ENCODE measurements at regions not wholly inside any gene's neighbourhood (a gene's known extent, or its start where the extent isn't known, plus 50 kb on each side); places are given as distances from the start of the nearest gene placed in this dataset.
"Not testable (repeated sequence)": the region's sequence is repeated elsewhere in the genome, so short reads cannot be mapped to it uniquely, and the experiment has no call there.

DNA sequence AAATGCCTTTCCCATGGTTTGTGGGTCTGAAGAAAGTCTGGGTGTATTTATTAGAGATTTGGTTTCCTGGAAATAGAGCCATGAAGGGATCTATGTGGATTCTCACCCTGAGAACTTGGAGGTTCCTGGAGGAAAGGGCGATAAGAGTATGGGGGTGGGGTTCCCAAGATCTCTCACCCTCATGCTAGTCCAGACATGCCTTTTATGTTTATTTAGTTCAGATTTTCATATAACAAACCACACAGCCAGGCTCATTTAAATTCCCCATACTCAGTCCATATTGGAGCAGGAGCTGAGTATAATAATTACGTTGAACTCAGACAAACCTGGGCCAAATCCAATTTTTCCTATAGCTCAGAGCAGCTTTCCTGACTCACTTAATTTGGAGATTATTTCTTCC, 566.6 kb downstream of the GOLGA6L6 start:
- no peak for FAIRE-seq

DNA sequence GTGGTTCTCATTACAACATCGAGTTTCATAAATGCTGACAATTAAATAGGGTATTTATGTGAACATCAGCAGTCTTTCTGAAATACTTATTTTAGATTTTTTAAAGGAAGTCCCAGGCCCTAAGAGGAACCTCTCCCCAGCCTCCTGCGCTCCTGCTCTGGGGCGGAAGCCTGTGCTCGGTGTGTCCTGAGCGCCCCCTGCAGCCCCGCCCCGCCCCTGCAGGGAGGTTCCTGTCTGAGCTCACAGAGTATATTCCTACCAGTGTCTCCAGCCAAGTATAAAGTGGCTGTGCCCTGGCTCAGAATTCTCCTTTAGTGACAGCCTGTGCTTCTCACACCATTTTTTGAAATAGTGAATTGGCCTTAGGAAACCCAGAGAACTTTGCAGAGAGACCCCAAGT, 567.9 kb downstream of the GOLGA6L6 start:
- no peak for FAIRE-seq

DNA sequence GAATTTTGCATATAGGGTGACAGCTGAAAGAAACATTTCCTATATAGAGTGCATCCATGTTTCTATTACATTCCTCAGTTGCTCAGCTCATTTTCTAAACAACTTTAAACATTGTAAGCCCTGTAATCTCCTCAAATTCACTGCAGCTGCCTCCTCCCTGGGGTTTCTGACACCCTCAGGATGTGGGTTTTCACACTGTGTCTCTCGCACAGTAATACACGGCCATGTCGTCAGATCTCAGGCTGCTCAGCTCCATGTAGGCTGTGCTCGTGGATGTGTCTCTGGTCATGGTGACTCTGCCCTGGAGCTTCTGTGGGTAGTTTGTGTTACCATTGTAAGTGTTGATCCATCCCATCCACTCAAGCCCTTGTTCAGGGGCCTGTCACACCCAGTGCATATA, 569.0 kb downstream of the GOLGA6L6 start:
- not testable (repeated sequence) for FAIRE-seq

DNA sequence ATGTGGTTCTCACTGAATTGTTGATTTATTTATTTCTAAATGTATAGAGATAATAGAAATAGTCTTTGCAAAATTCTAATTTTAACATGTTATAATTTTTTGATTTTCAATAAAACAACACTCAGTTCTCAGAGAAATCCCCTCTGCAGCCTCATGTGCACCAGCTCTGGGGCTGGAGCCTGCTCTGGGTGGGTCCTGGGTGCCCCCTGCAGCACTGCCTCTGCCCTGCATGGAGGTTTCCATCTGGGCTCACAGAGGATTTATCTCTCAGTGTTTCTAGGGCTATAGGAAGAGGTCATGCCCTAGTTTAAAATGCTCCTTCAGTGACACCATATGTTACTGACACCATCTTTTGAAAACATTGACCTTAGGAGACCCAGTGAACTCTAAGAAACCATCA, 576.0 kb downstream of the GOLGA6L6 start:
- FAIRE-seq = not testable (repeated sequence)

DNA sequence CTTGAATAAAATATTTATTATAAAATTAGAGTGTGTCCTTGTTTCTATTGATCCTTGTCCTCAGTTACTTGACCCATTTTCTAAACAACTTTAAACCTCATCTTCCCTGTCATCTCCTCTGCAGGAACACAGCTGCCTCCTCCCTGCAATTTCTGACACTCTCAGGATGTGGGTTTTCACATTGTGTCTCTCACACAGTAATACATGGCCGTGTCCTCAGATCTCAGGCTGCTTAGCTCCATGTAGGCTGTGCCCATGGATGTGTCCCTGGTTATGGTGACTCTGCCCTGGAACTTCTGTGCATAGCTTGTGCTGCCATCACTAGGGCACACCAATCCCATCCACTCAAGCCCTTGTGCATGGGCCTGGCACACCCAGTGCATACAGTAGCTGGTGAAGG, 577.1 kb downstream of the GOLGA6L6 start:
- FAIRE-seq = not testable (repeated sequence)

DNA sequence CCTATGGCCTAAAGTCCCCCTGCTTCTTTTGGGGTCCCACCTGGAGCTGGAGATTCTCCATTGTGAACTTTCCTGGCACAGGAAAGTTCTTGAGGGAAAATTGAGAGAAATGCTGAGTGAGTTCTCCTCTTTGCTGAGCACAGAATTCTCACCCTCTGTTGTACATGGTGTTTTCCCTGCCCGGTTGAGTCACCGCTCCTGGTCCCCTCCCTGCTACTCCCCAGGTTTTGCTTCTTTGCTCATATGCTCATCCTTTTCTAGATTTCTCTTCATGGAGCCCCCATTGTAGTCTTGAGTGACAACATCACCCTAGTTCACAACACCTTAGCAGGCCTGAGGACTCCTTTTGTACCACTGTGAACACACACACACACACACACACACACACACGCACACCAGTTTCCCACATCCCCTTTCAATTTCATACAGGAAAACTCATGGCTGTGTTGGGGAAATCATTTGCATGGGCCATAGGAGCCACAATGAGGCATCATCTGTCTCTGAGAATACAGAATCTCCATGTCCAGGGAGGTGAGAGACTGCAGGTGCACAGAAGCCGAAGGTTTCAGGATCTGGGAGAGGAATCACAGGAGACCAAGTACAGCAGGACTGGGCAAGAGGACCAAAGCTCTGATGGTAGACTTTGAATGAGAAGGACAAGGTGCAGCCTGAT, 585.3 kb downstream of the GOLGA6L6 start:
- FAIRE-seq = no peak

DNA sequence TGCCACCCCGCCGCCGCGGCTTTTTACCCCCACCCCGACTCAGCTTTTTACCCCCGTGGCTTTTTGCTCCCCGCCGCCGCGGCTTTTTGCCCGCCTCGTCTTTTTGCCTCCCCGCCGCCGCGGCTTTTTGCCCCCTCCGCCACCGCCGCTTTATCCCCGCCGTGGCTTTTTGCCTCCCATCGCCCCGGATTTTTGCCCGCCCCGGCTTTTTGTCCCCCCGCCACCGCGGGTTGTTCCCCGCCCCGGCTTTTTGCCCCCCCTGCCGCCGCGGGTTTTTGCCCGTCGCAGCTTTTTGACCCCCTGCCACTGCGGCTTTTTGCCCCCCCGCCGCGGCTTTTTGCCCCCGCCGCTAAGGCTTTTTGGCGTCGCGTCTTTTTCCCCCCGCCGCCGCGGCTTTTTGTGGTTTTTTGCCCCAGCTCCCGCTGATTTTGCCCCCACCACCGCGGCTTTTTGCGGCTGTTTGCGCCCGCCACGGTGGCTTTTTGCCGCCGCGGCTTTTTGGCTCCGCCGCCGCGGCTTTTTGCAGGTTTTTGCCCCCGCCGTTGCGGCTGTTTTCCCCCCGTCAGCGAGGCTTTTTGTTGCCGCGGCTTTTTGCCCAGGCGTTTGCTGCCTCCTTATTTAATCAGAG, 597.2 kb downstream of the GOLGA6L6 start:
- no peak for FAIRE-seq

DNA sequence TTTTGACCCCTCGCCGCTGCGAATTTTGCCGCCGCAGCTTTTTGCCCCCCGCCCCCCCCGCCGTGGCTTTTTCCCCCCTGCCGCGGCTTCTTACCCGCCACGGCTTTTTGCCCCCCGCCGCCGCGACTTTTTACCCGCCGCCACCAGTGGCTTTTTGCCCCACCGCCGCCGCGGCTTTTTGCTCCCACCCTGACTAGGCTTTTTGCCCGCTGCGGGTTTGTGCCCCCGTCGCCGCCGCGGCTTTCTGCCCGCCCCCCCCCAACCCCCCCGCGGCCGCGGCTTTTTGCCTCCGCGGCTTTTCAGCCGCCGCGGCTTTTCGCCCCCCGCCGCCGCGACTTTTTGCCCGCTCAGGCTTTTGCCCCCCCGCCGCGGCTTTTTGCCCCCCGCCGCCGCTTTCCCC, 598.1 kb downstream of the GOLGA6L6 start:
- FAIRE-seq = no peak

DNA sequence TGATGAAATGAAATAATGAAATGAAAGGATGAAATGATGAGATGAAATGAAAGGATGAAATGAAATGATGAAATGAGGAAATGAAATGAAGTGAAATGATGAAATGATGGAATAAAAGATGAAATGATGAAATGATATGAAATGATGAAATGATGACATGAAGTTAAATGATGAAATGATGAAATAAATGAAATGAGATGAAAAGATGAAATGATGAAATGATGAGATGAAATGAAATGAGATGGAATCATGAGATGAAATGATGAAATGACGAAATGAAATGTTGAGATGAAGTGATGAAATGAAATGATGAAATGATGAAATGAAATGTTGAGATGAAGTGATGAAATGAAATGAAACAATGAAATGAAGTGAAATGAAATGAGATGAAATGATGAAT, 638.3 kb downstream of the GOLGA6L6 start:
- FAIRE-seq = not testable (repeated sequence)

DNA sequence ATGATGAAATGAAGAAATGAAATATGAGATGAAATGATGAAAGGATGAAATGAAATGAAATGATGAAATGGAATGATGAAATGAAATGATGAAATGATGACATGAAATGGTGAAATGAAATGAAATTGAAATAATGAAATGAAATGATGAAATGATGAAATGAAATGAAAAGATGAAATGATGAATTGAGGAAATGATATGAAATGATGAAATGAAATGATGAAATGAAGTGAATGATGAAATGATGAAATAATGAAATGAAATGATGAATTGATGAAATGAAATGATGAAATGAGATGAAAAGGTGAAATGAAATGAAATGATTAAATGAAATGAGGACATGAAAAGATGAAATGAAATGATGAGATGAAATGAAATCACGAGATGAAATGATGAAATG, 639.2 kb downstream of the GOLGA6L6 start:
- FAIRE-seq = peak; percentile 11

DNA sequence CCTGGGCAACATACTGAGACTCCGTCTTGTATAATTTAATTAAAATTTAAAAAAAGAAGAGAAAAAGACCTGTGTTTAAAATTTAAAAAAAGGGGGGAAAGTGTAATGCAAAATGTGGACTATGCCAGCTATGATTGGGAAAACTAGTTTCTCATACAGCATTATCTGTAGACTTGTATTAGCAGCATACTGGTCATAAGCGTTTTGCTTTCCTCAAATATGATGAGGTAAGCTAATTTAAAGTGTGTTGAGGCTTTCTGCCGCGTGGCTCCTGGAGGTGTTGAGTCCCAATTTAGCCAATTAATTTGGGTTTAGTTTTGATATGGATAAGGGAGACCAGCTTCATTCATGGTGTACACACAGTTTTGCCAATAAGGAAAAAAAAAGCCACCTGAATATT, 640.2 kb downstream of the GOLGA6L6 start:
- not testable (repeated sequence) for FAIRE-seq

DNA sequence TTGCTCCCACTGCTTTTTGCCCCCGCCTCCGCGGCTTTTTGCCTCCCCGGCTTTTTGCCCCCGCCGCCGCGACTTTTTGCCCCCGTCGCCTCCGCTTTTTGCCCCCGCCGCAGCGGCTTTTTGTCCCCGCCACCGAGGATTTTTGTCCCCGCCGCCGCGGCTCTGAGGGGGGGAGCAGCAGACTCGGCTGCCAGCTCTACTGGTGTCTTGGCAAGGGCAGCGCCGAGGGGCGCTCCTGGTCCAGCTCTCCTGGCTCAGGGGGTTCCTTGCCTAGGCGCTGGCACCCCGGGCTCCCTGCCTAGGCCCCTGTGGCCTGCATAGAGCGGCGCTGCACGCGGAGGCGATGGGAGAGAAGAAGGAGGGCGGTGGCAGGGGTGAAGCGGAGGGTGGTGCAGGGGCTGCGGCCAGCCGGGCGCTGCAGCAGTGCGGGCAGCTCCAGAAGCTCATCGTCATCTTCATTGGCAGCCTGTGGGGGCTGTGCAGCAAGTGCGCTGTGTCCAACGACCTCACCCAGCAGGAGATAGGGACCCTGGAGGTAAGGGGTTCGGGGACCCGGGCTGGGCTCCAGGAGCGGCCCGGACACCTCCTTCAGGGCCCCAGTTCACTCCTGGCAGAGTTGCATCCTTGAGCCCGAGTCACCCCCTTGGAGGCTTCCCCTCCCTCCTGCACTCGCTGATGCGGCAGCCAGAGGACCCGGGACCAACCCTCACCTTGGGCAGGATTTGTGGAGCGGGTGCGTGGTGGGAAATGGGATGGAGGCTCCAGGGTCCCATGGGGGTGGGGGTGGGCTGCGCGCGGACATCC, 642.4 kb downstream of the GOLGA6L6 start:
- no peak for FAIRE-seq

DNA sequence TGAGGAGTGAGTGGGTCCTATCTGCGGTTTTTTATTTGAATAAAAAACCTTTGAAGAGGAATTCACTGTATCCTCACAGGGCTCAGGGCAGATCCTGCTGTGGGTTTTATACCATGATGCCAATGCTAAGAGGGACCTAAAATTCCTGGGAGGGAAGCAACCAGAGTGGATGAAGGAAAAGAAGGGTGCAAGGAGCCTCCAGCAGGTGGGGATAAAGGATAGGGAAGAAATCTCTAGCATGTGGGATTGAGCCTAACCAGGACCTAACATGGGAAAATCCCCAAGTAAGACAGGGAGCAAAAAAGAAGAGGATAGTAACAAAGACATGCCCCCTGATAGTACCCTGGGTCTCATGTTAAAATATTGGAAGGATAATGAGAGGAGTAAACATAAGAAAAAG, 652.8 kb downstream of the GOLGA6L6 start:
- FAIRE-seq = not testable (repeated sequence)

DNA sequence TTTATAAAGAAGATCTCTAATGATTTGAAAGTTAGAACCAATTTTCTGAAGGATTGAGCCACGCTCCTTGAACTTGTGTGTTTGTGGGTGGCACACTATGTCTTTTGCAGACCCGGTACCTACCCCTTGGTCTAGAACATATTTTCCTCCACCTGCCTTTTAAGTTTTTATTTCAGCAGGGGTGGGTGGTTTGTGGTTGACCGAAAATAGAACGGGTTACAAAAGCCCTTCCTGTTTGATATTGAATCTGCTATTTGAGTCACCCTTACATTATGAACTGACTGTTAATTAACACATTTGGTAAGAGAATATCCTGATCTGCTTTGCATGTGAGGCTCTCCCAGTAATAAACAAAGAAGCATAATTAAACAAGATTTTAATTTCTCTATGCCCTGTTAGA, 697.5 kb downstream of the GOLGA6L6 start:
- FAIRE-seq = not testable (repeated sequence)
